ENCODE measurements at regions not wholly inside any gene's neighbourhood (a gene's known extent, or its start where the extent isn't known, plus 50 kb on each side); places are given as distances from the start of the nearest gene placed in this dataset.
"Not testable (repeated sequence)": the region's sequence is repeated elsewhere in the genome, so short reads cannot be mapped to it uniquely, and the experiment has no call there.

DNA sequence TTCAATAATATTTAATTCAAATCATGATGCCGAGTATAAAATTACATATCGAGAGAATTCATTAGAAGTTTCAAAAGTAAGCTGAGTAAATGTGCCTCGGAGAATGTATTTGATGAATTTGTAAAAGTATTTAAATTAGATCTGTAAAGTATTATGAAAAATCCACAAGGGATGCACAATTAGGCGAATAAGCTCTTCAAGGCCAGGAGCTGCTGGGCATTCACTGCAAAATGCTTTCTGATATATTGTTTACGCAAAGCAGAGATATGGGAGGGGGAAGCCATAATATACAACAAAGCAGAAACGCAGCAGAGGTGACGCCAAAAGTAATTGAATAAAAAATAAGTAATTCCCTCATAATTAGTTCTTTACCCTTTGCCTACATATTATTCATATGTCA lies 1121.5 kb upstream of the TENM3 start:
- intact Hi-C loops (cut with micrococcal nuclease; ENCODE audit: unreplicated experiment) = no loop called here
- CTCF ChIA-PET = no interaction called here
- no peak overlapping the region for H3K4me3 ChIP-seq (ENCODE audit: low read depth, low read length, poor library complexity, severe bottlenecking)
- no peaks in the 10 kb centered on the region for H3K4me1 ChIP-seq (ENCODE audit: insufficient read depth, low read length, poor library complexity, severe bottlenecking)
- no peak overlapping the region for H3K27ac ChIP-seq (ENCODE audit: low read depth, low read length, poor library complexity, severe bottlenecking)
- H3K27me3 ChIP-seq (replicated peaks; ENCODE audit: insufficient read depth, low read depth, low read length, poor library complexity) = peaks cover 26% of the 10 kb centered on the region
- no TSS peak for BruUV-seq (replicated peaks)
- POLR2A ChIA-PET (ENCODE audit: low non-redundant PET) = no interaction called here
- H3K36me3 ChIP-seq (ENCODE audit: insufficient read depth, low read length, poor library complexity, severe bottlenecking) = no peaks in the 10 kb centered on the region
- DNase-seq (ENCODE audit: low spot score) = no peak
- TF ChIP-seq EZH2 (IDR thresholded peaks at IDR 0.05; ENCODE audit: borderline replicate concordance, low read depth, low read length, poor library complexity, severe bottlenecking) = no peak
- TF ChIP-seq, protein P1, sequence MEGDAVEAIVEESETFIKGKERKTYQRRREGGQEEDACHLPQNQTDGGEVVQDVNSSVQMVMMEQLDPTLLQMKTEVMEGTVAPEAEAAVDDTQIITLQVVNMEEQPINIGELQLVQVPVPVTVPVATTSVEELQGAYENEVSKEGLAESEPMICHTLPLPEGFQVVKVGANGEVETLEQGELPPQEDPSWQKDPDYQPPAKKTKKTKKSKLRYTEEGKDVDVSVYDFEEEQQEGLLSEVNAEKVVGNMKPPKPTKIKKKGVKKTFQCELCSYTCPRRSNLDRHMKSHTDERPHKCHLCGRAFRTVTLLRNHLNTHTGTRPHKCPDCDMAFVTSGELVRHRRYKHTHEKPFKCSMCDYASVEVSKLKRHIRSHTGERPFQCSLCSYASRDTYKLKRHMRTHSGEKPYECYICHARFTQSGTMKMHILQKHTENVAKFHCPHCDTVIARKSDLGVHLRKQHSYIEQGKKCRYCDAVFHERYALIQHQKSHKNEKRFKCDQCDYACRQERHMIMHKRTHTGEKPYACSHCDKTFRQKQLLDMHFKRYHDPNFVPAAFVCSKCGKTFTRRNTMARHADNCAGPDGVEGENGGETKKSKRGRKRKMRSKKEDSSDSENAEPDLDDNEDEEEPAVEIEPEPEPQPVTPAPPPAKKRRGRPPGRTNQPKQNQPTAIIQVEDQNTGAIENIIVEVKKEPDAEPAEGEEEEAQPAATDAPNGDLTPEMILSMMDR (conservative IDR thresholded peaks at IDR 0.05; ENCODE audit: low read depth, low read length) = no peak
- no peaks in the 10 kb centered on the region for H3K9me3 ChIP-seq (ENCODE audit: low read depth, low read length, poor library complexity, severe bottlenecking)

DNA sequence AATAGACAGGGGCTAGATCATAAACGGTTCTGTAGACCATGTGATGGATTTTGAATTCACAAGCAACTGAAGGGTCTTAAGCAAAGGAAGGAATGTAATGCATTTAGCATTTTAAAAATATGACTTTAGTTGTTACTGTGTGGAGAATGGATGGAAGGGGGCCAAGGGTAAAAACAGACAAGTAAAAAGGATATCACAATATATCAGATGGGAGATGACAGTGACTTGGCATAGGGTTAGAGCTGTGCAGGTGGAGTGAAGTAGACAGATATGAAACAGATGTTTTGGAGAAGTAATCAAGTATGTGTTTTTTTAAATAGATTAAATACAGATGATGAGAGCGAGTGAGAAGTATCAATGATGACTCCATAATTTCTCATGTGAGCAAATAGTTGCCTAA lies 1116.0 kb upstream of the TENM3 start:
- no peak for TF ChIP-seq EZH2 (IDR thresholded peaks at IDR 0.05; ENCODE audit: borderline replicate concordance, low read depth, low read length, poor library complexity, severe bottlenecking)
- TF ChIP-seq, protein P1 (conservative IDR thresholded peaks at IDR 0.05; ENCODE audit: low read depth, low read length) = no peak
- Histone ChIP-seq H3K27ac (ENCODE audit: low read depth, low read length, poor library complexity, severe bottlenecking) (no peak overlapping the region), H3K36me3 (ENCODE audit: insufficient read depth, low read length, poor library complexity, severe bottlenecking) (no peaks in the 10 kb centered on the region), H3K4me3 (ENCODE audit: low read depth, low read length, poor library complexity, severe bottlenecking) (no peak overlapping the region), H3K4me1 (ENCODE audit: insufficient read depth, low read length, poor library complexity, severe bottlenecking) (no peaks in the 10 kb centered on the region), H3K27me3 (replicated peaks; ENCODE audit: insufficient read depth, low read depth, low read length, poor library complexity) (peaks cover 15% of the 10 kb centered on the region), H3K9me3 (ENCODE audit: low read depth, low read length, poor library complexity, severe bottlenecking) (no peaks in the 10 kb centered on the region)
- ChIA-PET CTCF (no interaction called here), POLR2A (ENCODE audit: low non-redundant PET) (no interaction called here)
- intact Hi-C loops (cut with micrococcal nuclease; ENCODE audit: unreplicated experiment) = no loop called here
- BruUV-seq (replicated peaks) = no TSS peak
- DNase-seq (ENCODE audit: low spot score) = no peak

DNA sequence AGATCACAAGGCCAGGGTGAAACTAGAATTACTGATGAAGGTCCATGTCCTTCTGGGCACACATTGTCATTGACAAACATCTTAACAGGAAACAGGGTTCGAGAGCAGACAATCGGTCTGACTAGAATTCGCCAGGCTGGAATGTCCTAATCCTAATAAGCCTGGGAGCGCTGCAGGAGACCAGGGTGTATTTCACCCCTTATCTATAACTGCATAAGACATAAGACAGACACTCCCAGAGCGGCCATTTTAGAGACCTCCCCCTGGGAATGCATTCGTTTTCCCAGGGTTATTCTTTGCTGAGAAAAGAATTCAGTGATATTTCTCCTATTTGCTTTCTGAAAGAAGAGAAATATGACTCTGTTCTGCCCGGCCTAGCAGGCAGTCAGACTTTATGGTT lies 1112.9 kb upstream of the TENM3 start:
- H3K27ac ChIP-seq (ENCODE audit: low read depth, low read length, poor library complexity, severe bottlenecking); DNase-seq (ENCODE audit: low spot score); BruUV-seq (replicated peaks); H3K4me1 ChIP-seq (ENCODE audit: insufficient read depth, low read length, poor library complexity, severe bottlenecking); H3K9me3 ChIP-seq (ENCODE audit: low read depth, low read length, poor library complexity, severe bottlenecking); CTCF ChIA-PET; intact Hi-C loops (cut with micrococcal nuclease; ENCODE audit: unreplicated experiment); H3K36me3 ChIP-seq (ENCODE audit: insufficient read depth, low read length, poor library complexity, severe bottlenecking); POLR2A ChIA-PET (ENCODE audit: low non-redundant PET); H3K4me3 ChIP-seq (ENCODE audit: low read depth, low read length, poor library complexity, severe bottlenecking): not testable (repeated sequence)
- H3K27me3 ChIP-seq (replicated peaks; ENCODE audit: insufficient read depth, low read depth, low read length, poor library complexity) = peaks cover 10% of the 10 kb centered on the region

DNA sequence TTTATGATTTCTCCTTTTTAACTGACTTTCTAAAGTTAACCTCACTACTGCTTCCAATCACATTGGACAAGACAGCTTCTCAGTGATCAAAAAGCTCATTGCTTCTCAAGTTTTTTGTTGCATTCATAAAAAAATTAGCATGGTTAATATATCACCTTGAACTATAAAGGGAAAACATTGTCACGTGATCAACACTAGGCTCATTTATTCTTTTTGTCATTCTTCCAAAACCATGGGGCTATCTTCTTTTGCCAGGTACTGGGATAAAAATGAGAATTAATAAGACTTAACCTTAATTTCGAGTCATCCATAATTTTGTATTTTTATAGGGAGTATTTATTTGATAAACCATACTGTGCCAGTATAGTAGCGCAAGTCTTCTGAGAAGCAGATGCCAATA lies 1105.9 kb upstream of the TENM3 start:
- no TSS peak for BruUV-seq (replicated peaks)
- Histone ChIP-seq H3K4me3 (ENCODE audit: low read depth, low read length, poor library complexity, severe bottlenecking) (no peak overlapping the region), H3K4me1 (ENCODE audit: insufficient read depth, low read length, poor library complexity, severe bottlenecking) (no peaks in the 10 kb centered on the region), H3K36me3 (ENCODE audit: insufficient read depth, low read length, poor library complexity, severe bottlenecking) (no peaks in the 10 kb centered on the region), H3K27me3 (replicated peaks; ENCODE audit: insufficient read depth, low read depth, low read length, poor library complexity) (peaks cover 25% of the 10 kb centered on the region), H3K9me3 (ENCODE audit: low read depth, low read length, poor library complexity, severe bottlenecking) (no peaks in the 10 kb centered on the region), H3K27ac (ENCODE audit: low read depth, low read length, poor library complexity, severe bottlenecking) (no peak overlapping the region)
- ChIA-PET CTCF (no interaction called here), POLR2A (ENCODE audit: low non-redundant PET) (no interaction called here)
- TF ChIP-seq, protein P1 (conservative IDR thresholded peaks at IDR 0.05; ENCODE audit: low read depth, low read length) = no peak
- TF ChIP-seq EZH2 (IDR thresholded peaks at IDR 0.05; ENCODE audit: borderline replicate concordance, low read depth, low read length, poor library complexity, severe bottlenecking) = no peak
- no peak for DNase-seq (ENCODE audit: low spot score)
- intact Hi-C loops (cut with micrococcal nuclease; ENCODE audit: unreplicated experiment) = no loop called here
